T-helper 17 cell (primary cell): ENCODE measurements at regions not wholly inside any gene's neighbourhood (a gene's known extent, or its start where the extent isn't known, plus 50 kb on each side); places are given as distances from the start of the nearest gene placed in this dataset.

Experiments
- ATAC-seq: fragments of 150-1000 bp; cut with Tn5 transposase; 2 replicates; pipeline ENCODE4 v1.10.0; 2021; ENCODE audit warnings: mild to moderate bottlenecking, moderate library complexity
- DNase-seq, 3 donors: peaks; one replicate each; pipeline versions ENCODE4 v3.0.0 to v3.0.0-alpha.2; 2020 to 2021
- H3K9me3 ChIP-seq: one replicate; pipeline ENCODE4 v1.7.0; 2013; ENCODE audit warnings: low read length, mild to moderate bottlenecking; ENCODE audit not compliant: control insufficient read depth, poor library complexity, severe bottlenecking
- H3K27ac Mint-ChIP-seq: one replicate; pipeline ENCODE4 v1.8.0; 2022; ENCODE audit warnings: mild to moderate bottlenecking, moderate library complexity, mixed read lengths
- H3K27me3 Mint-ChIP-seq: one replicate; pipeline ENCODE4 v1.8.0; 2022; ENCODE audit warnings: mixed read lengths
- H3K36me3 Mint-ChIP-seq: one replicate; pipeline ENCODE4 v1.8.0; 2022; ENCODE audit warnings: low read depth, mixed read lengths
- H3K4me1 Mint-ChIP-seq: one replicate; pipeline ENCODE4 v1.8.0; 2022; ENCODE audit warnings: mild to moderate bottlenecking, mixed read lengths
- H3K4me3 Mint-ChIP-seq: one replicate; pipeline ENCODE4 v1.8.0; 2022; ENCODE audit warnings: mild to moderate bottlenecking, moderate library complexity, mixed read lengths

- no peak overlapping the region for H3K27ac Mint-ChIP-seq
Observed at GRCh38 chr12:24077161-24077560, 127.7 kb upstream of the SOX5 start.

GRCh38 chr12:24075650-24076049, 126.2 kb upstream of the SOX5 start:
- Mint-ChIP-seq H3K36me3 (no peaks in the 10 kb centered on the region), H3K27ac (no peak overlapping the region), H3K27me3 (no peaks in the 10 kb centered on the region), H3K4me1 (no peaks in the 10 kb centered on the region), H3K4me3 (no peak overlapping the region)
- no peaks in the 10 kb centered on the region for H3K9me3 ChIP-seq
- no peak for ATAC-seq
- DNase-seq, result no peak

More at GRCh38 chr12:24077161-24077560, 127.7 kb upstream of the SOX5 start:
- Mint-ChIP-seq H3K36me3 (no peaks in the 10 kb centered on the region), H3K4me3 (no peak overlapping the region), H3K27me3 (no peaks in the 10 kb centered on the region), H3K4me1 (no peaks in the 10 kb centered on the region)
- H3K9me3 ChIP-seq, result no peaks in the 10 kb centered on the region
- ATAC-seq, result no peak
- DNase-seq, result no peak

- Mint-ChIP-seq H3K27ac (no peak overlapping the region), H3K4me1 (no peaks in the 10 kb centered on the region), H3K36me3 (no peaks in the 10 kb centered on the region), H3K27me3 (no peaks in the 10 kb centered on the region), H3K4me3 (no peak overlapping the region)
- DNase-seq (no peak), ATAC-seq (no peak)
- no peaks in the 10 kb centered on the region for H3K9me3 ChIP-seq
Observed at GRCh38 chr12:24073170-24073810, 123.8 kb upstream of the SOX5 start.

GRCh38 chr12:24072302-24072701, 122.8 kb upstream of the SOX5 start:
- Mint-ChIP-seq H3K27ac (no peak overlapping the region), H3K27me3 (no peaks in the 10 kb centered on the region), H3K36me3 (no peaks in the 10 kb centered on the region), H3K4me1 (no peaks in the 10 kb centered on the region), H3K4me3 (no peak overlapping the region)
- ATAC-seq, result no peak
- H3K9me3 ChIP-seq, result no peaks in the 10 kb centered on the region
- DNase-seq, result no peak

GRCh38 chr12:24071842-24072241, 122.4 kb upstream of the SOX5 start:
- H3K27me3 Mint-ChIP-seq, result no peaks in the 10 kb centered on the region

GRCh38 chr12:24069532-24070395, 120.3 kb upstream of the SOX5 start:
- ATAC-seq (no peak), DNase-seq (no peak)
- no peak overlapping the region for H3K4me3 Mint-ChIP-seq
- no peaks in the 10 kb centered on the region for H3K9me3 ChIP-seq
- H3K27ac Mint-ChIP-seq, result no peak overlapping the region
- H3K4me1 Mint-ChIP-seq, result no peaks in the 10 kb centered on the region
- no peaks in the 10 kb centered on the region for H3K27me3 Mint-ChIP-seq
- no peaks in the 10 kb centered on the region for H3K36me3 Mint-ChIP-seq

More at GRCh38 chr12:24071842-24072241, 122.4 kb upstream of the SOX5 start:
- Mint-ChIP-seq H3K4me1 (no peaks in the 10 kb centered on the region), H3K4me3 (no peak overlapping the region), H3K27ac (no peak overlapping the region), H3K36me3 (no peaks in the 10 kb centered on the region)
- no peaks in the 10 kb centered on the region for H3K9me3 ChIP-seq
- DNase-seq (no peak), ATAC-seq (no peak)

GRCh38 chr12:24066865-24067264, 117.4 kb upstream of the SOX5 start:
- Mint-ChIP-seq H3K36me3 (no peaks in the 10 kb centered on the region), H3K27me3 (no peaks in the 10 kb centered on the region), H3K4me3 (no peak overlapping the region), H3K27ac (no peak overlapping the region), H3K4me1 (no peaks in the 10 kb centered on the region)
- DNase-seq (no peak), ATAC-seq (no peak)
- H3K9me3 ChIP-seq, result no peaks in the 10 kb centered on the region

GRCh38 chr12:24066097-24066496, 116.6 kb upstream of the SOX5 start:
- no peaks in the 10 kb centered on the region for H3K27me3 Mint-ChIP-seq
- H3K36me3 Mint-ChIP-seq, result no peaks in the 10 kb centered on the region
- H3K4me1 Mint-ChIP-seq, result no peaks in the 10 kb centered on the region
- H3K9me3 ChIP-seq, result no peaks in the 10 kb centered on the region
- no peak overlapping the region for H3K4me3 Mint-ChIP-seq
- ATAC-seq, result no peak
- H3K27ac Mint-ChIP-seq, result no peak overlapping the region
- no peak for DNase-seq

- H3K9me3 ChIP-seq, result no peaks in the 10 kb centered on the region
- no peak overlapping the region for H3K27ac Mint-ChIP-seq
- DNase-seq, result no peak
- no peaks in the 10 kb centered on the region for H3K27me3 Mint-ChIP-seq
- H3K4me3 Mint-ChIP-seq, result no peak overlapping the region
- ATAC-seq, result no peak
- H3K4me1 Mint-ChIP-seq, result no peaks in the 10 kb centered on the region
- H3K36me3 Mint-ChIP-seq, result no peaks in the 10 kb centered on the region
Observed at GRCh38 chr12:24062642-24063245, 113.3 kb upstream of the SOX5 start.

- Mint-ChIP-seq H3K27me3 (no peaks in the 10 kb centered on the region), H3K27ac (no peak overlapping the region), H3K4me3 (no peak overlapping the region), H3K36me3 (no peaks in the 10 kb centered on the region), H3K4me1 (no peaks in the 10 kb centered on the region)
- ATAC-seq (no peak), DNase-seq (no peak)
- no peaks in the 10 kb centered on the region for H3K9me3 ChIP-seq
Observed at GRCh38 chr12:24060089-24060488, 110.6 kb upstream of the SOX5 start.

- no peak for ATAC-seq
- Mint-ChIP-seq H3K27me3 (no peaks in the 10 kb centered on the region), H3K4me1 (no peaks in the 10 kb centered on the region), H3K36me3 (no peaks in the 10 kb centered on the region), H3K27ac (no peak overlapping the region), H3K4me3 (no peak overlapping the region)
- H3K9me3 ChIP-seq, result no peaks in the 10 kb centered on the region
- no peak for DNase-seq
Observed at GRCh38 chr12:24057920-24058476, 108.5 kb upstream of the SOX5 start.

- Mint-ChIP-seq H3K4me3 (no peak overlapping the region), H3K27ac (no peak overlapping the region), H3K27me3 (no peaks in the 10 kb centered on the region), H3K36me3 (no peaks in the 10 kb centered on the region), H3K4me1 (no peaks in the 10 kb centered on the region)
- no peak for ATAC-seq
- no peaks in the 10 kb centered on the region for H3K9me3 ChIP-seq
- DNase-seq, result no peak
Observed at GRCh38 chr12:24055747-24056146, 106.3 kb upstream of the SOX5 start.

- Mint-ChIP-seq H3K27ac (no peak overlapping the region), H3K4me1 (no peaks in the 10 kb centered on the region), H3K36me3 (no peaks in the 10 kb centered on the region), H3K27me3 (no peaks in the 10 kb centered on the region), H3K4me3 (no peak overlapping the region)
- DNase-seq, result no peak
- ATAC-seq, result no peak
- no peaks in the 10 kb centered on the region for H3K9me3 ChIP-seq
Observed at GRCh38 chr12:24054416-24054815, 104.9 kb upstream of the SOX5 start.
